Right renal cortex interstitium (tissue), 3 donors: ENCODE measurements at regions not wholly inside any gene's neighbourhood (a gene's known extent, or its start where the extent isn't known, plus 50 kb on each side); places are given as distances from the start of the nearest gene placed in this dataset.
"Not testable (repeated sequence)": the region's sequence is repeated elsewhere in the genome, so short reads cannot be mapped to it uniquely, and the experiment has no call there.

Source experiments
- DNase-seq, 3 donors: peaks; one replicate each; pipeline ENCODE4 v3.0.0-alpha.2; 2013; ENCODE audit warnings: low read depth in 3 of 3, low spot score in 2 of 3

DNA sequence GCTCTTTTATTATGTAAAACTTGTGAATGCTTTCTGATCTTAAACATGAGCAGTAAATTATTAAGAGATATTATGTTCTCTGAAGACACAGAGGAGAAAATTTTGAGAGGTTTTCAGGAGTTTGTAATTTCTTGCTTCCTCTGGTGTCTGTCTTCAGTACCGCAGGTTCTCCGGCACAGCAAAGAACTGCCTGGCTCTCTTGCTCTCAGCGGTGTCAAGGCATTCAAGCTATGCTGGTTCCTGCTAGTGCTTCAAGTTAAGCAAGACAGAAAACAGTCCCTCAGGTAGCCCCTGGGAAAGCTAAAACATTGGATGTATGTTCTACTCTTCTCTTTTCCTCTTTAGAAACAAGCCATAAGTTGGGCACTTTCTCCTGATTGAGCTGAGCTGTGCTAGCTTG, 120.2 kb upstream of the CENPE start:
- no peak for DNase-seq

DNA sequence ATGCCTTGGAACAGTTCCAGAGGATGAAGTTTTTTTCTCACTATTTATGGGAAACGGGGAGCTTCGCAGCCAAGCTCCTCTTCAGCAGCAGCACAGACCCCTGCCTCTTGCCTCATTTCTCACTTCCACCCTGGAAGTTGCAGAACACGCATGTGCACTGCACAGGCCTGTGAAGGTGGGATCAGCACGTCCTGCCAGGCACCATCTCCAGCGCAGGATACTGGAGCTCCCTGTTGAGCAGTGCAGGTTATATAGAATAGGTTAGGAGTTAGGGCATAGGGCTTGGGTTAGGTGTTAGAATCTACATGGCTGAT, 110.1 kb upstream of the CENPE start:
- DNase-seq: no peak

DNA sequence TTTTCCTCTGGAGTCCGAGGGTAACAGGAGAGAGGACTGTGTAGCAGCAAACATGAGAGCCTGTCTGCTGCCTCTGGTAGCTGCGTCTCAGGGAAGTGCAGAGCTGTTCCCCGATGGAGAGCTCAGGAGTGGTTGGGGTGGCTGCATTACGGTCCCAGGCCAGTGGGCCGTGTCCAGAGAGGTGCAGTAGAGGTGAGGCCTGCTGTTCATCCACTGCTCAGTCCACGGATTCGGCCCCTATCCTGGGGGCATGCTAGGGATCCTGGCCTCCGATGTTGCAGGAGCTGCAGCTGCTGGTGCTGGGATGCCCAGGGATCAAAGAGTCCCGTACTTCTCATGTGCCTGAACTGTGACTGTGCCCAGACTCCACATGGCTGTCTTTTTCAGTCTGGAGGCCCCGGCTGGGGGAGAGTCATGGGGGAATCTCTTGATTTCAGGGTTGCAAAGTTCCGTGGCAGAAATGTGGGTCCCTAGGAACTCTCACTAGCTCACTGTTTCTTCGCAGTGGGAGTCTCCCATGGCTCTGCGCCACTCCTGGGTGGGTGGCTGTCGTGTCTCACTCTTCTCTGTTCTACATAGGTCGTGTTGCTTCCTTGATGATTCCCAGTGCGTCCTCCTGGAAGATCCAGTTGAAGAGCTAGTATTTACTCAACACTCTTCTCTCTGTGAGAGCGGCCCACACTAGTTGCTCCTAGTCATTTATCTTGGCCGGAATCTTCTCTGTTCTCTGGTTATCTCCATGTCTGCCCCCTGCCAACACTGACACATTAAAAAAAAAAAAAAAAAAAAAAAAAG, 109.5 kb upstream of the CENPE start:
- DNase-seq: no peak

DNA sequence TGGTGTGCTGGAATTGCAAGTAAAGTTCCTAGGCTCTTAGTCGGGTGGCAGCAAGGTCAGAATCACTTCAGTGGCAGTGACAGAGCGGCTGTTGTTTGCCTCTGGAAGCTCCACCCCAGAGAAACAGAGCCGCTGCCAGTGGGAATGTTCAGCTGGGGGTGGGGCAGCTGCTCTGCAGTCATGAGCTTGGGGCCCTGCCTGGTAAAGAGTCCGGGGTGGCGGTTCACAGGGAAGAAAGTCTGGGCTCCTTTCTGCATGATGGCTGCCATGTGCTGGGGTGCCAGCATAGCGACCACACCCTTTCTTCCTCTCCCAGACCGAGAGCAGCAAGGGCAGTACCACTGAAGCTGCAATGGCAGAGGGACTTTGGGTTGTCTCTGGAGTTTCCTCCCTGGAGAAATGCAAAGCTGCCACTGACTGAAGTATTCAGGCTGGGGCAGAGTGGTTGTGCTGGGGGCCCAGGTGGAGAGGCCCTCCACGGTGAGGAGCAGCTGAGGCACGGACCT, 108.8 kb upstream of the CENPE start:
- peak in 2 of 3 donors; percentile 12 to 21 for DNase-seq

DNA sequence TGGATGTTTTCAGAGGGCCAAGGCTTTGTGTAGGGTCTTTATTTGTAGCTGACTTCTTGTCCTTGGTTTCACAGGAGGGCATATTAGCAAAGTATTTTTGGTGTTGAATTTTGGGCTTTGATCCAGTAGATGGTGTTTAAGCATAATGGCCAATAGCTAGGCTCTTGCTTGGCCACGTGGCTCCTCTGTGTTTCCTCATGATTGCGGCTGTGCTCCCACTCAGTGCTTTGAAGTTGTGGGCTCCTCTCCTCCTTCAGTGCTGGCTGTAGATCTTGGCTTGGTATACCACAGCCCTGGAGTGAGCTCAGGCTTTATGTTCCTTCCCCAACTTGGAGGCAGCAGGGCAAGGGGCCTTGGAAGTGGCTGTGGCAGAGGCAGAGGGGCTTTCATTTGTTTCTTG, 107.2 kb upstream of the CENPE start:
- no peak for DNase-seq

DNA sequence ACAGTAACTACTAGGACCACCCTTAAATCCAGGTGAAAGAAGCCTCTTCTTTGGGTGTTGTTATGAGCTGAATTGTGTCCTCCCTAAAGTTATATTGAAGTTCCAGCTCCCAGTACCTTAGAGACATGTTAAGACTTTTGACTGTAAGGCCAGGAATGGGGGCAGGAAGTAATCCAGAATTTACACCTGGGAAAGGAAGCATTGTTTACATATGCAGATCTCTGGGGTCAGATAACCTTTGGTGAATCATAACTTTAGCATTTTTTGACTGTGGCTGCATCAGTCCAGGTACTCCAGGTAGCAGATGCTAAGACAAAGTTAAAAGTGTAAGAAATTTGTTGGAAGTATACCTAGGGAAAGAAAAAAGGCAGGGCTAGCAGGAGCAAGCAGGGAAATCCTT, 104.9 kb upstream of the CENPE start:
- DNase-seq: no peak

DNA sequence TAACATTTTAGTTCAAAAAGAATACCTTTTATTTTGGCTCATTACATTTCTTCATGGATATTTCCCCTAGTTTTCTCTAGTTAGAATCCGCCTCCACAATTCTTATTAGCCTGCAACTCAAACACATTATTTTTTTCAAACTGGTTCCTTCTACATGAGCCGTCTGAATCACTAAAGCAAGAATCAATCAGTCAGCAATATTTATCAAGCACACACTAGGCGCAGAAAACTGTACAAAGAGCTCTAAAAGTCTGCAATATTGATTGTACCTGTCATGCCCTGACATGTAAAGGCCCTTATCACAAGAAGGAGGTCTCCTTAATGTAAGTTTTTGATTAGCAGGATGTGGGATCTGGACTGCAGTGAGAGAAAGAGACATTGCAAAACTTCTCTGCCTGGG, 94.8 kb upstream of the CENPE start:
- DNase-seq: no peak

DNA sequence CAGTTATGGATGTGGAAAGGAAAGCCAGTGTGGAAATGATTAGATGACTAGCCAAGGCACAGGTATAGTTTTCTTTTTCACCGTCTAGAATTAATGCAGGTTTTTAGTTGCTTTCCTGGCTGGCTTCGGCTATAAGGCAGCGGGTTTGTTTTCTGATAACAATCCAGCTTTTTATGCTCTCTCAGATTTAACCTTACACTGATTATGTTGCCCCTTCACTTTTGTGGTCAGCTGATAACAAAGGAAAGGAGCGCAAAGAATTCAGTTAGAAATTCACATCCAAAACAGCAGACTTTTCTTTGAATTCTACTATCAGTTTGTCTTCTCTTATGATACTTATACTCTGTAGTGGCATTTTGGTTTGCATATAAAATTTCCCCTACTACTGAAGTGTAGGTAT, 94.2 kb upstream of the CENPE start:
- DNase-seq: no peak

DNA sequence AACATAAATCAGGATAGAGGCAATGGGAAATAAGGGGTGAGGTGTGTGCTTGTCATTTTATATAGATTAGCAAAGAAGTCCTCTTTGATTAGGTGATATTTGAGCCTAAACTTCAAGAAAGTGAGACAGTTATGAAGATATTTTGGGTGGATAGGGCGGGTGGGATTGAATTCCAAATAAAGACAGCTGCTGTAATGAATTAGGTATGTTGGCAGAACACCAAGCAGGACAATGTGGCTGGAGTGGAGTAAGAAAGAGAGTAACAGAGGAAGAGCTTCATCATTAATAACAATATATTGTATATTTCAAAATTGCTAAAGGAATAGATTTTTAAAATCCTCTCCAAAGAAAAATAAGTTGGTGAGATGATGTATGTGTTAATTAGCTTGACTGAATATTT, 91.0 kb upstream of the CENPE start:
- DNase-seq: no peak

DNA sequence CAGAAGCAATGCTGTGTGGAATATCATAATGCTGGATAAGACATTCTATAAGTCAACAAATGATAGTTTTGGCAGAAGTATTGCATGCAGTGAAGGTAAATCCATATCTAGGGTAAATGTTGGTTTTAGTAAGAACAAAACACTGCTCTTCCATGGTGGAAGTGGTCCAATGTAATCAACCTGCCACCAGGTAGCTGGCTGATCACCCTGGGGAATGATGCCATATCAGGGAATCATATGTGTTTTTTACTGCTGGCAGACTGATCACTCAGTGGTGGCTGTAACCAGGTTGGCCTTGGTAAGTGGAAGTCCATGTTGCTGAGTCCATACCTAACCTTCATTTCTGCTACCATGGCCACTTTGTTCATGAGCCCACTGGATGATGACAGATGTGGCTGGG, 74.0 kb upstream of the CENPE start:
- no peak for DNase-seq

DNA sequence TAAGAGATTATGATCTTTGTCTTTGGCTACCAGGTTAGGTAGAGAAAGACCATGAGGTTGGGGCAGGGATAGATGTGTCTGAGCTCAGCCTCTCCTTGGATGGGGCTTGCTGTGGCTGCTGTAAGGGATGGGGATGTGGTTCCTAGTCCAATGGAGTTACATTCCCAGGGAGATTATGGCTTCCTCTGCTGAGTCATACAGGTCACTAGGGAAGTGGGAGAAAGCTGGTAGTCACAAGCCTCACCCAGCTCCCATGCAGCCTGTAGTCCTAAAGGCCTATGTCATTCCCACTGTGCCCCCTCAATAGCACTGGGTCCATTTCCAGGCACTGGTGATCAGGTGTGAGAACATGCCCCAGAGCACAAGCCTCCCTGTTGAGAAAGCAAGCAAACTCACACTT, 70.6 kb upstream of the CENPE start:
- DNase-seq: no peak

DNA sequence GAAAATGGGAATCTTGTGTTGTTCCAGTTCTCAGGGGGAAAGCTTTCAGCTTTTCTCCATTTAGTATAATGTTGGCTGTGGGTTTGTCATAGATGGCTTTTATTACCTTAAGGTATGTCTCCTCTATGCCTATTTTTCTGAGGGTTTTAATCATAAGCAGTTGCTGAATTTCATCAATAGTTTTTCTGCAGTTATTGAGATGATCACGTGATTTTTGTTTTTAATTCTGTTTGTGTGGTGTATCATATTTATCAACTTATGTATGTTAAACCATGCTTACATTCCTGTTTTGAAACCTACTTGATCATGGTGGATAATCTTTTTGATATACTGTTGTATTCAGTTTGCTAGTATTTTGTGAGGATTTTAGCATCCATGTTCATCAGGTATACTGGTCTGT, 66.8 kb upstream of the CENPE start:
- no peak for DNase-seq

DNA sequence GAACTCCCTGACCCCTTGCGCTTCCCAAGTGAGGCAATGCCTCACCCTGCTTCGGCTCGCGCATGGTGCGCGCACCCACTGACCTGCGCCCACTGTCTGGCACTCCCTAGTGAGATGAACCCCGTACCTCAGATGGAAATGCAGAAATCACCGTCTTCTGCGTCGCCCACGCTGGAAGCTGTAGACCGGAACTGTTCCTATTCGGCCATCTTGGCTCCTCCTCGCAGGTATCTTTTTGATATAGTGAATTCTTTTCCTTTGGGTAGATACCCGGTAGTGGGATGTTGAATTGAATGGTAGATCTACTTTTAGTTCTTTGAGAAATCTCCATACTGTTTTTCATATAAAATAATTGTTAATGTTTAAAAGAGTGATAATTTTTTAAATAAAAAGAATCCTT, 57.9 kb upstream of the CENPE start:
- DNase-seq: not testable (repeated sequence)
